Left ventricle myocardium superior (tissue), 1 donor: ENCODE measurements at regions not wholly inside any gene's neighbourhood (a gene's known extent, or its start where the extent isn't known, plus 50 kb on each side); places are given as distances from the start of the nearest gene placed in this dataset.

Experiments used
- ATAC-seq: fragments of 200-7000 bp; cut with Tn5 transposase; one replicate; pipeline ENCODE4 v1.9.1; 2020; ENCODE audit warnings: mild to moderate bottlenecking, moderate library complexity
- DNase-seq: peaks from one replicate; pipeline ENCODE4 v3.0.0-alpha.2; 2020
- intact Hi-C: fragments of 100-400 bp; cut with micrococcal nuclease; formaldehyde crosslinking; loops from one replicate; pipeline ENCODE4 v1.11.0; 2022
- donor health status: DM: no; HTN: yes; CAD: no; lungs with severe emphysema.

- DNase-seq: no peak
- ATAC-seq: no peak
- intact Hi-C loops: no loop called here
Observed at GRCh38 chr3:178244733-178245709, 291.2 kb upstream of the KCNMB2 start.

- no peak for DNase-seq
- intact Hi-C loops: no loop called here
- no peak for ATAC-seq
Observed at GRCh38 chr3:178246004-178246403, 290.2 kb upstream of the KCNMB2 start.

- ATAC-seq (no peak), DNase-seq (no peak)
- intact Hi-C loops: no loop called here
Observed at GRCh38 chr3:178255315-178255714, 280.9 kb upstream of the KCNMB2 start.

GRCh38 chr3:178257491-178257890 lies 278.7 kb upstream of the KCNMB2 start:
- ATAC-seq (no peak), DNase-seq (no peak)
- intact Hi-C loops: no loop called here

GRCh38 chr3:178258121-178258520 lies 278.1 kb upstream of the KCNMB2 start:
- intact Hi-C loops: no loop called here
- DNase-seq: no peak
- ATAC-seq: no peak

GRCh38 chr3:178259703-178260102 lies 276.5 kb upstream of the KCNMB2 start:
- ATAC-seq: no peak
- intact Hi-C loops: no loop called here
- DNase-seq: no peak

- DNase-seq: no peak
- ATAC-seq: peak; percentile 23
- intact Hi-C loops: no loop called here
Observed at GRCh38 chr3:178260887-178261565, 275.2 kb upstream of the KCNMB2 start.

- DNase-seq (no peak), ATAC-seq (no peak)
- intact Hi-C loops: no loop called here
Observed at GRCh38 chr3:178263236-178263916, 272.9 kb upstream of the KCNMB2 start.

GRCh38 chr3:178267158-178267844 lies 268.9 kb upstream of the KCNMB2 start:
- DNase-seq (no peak), ATAC-seq (no peak)
- intact Hi-C loops: no loop called here

GRCh38 chr3:178270838-178271237 lies 265.4 kb upstream of the KCNMB2 start:
- intact Hi-C loops: no loop called here
- DNase-seq (no peak), ATAC-seq (no peak)

- intact Hi-C loops: no loop called here
- ATAC-seq (no peak), DNase-seq (no peak)
Observed at GRCh38 chr3:178271740-178272387, 264.4 kb upstream of the KCNMB2 start.

- ATAC-seq (no peak), DNase-seq (no peak)
- intact Hi-C loops: no loop called here
Observed at GRCh38 chr3:178272841-178273240, 263.4 kb upstream of the KCNMB2 start.

- no peak for DNase-seq
- intact Hi-C loops: no loop called here
- ATAC-seq: no peak
Observed at GRCh38 chr3:178274711-178275110, 261.5 kb upstream of the KCNMB2 start.

- ATAC-seq (no peak), DNase-seq (no peak)
- intact Hi-C loops: no loop called here
Observed at GRCh38 chr3:178275311-178275710, 260.9 kb upstream of the KCNMB2 start.

GRCh38 chr3:178275793-178276192 lies 260.4 kb upstream of the KCNMB2 start:
- ATAC-seq (no peak), DNase-seq (no peak)
- intact Hi-C loops: no loop called here

GRCh38 chr3:178277605-178278004 lies 258.6 kb upstream of the KCNMB2 start:
- DNase-seq (no peak), ATAC-seq (peak; percentile 80)
- intact Hi-C loops: no loop called here

GRCh38 chr3:178283561-178283960 lies 252.7 kb upstream of the KCNMB2 start:
- intact Hi-C loops: no loop called here
- no peak for DNase-seq

GRCh38 chr3:178284181-178284580 lies 252.1 kb upstream of the KCNMB2 start:
- no peak for DNase-seq
- intact Hi-C loops: no loop called here
- ATAC-seq: no peak

More at GRCh38 chr3:178283561-178283960, 252.7 kb upstream of the KCNMB2 start:
- no peak for ATAC-seq

- DNase-seq: no peak
- intact Hi-C loops: no loop called here
Observed at GRCh38 chr3:178288074-178288473, 248.2 kb upstream of the KCNMB2 start.

More at GRCh38 chr3:178288074-178288473, 248.2 kb upstream of the KCNMB2 start:
- no peak for ATAC-seq
